Glutamatergic neuron (in vitro differentiated cells): ENCODE measurements at regions not wholly inside any gene's neighbourhood (a gene's known extent, or its start where the extent isn't known, plus 50 kb on each side); places are given as distances from the start of the nearest gene placed in this dataset.

ENCODE experiments used
- DNase-seq: peaks from one replicate; pipeline ENCODE4 v3.0.0; 2022
- H3K27ac Mint-ChIP-seq: one replicate; pipeline ENCODE4 v1.8.0; 2020; ENCODE audit warnings: mild to moderate bottlenecking, mixed read lengths, inconsistent platforms; ENCODE audit not compliant: unreplicated experiment
- H3K27me3 Mint-ChIP-seq: one replicate; pipeline ENCODE4 v1.8.0; 2020; ENCODE audit warnings: mild to moderate bottlenecking, moderate library complexity, mixed read lengths, inconsistent platforms; ENCODE audit not compliant: unreplicated experiment
- H3K36me3 Mint-ChIP-seq: one replicate; pipeline ENCODE4 v1.8.0; 2020; ENCODE audit warnings: mild to moderate bottlenecking, mixed read lengths, inconsistent platforms; ENCODE audit not compliant: unreplicated experiment
- H3K4me1 Mint-ChIP-seq: one replicate; pipeline ENCODE4 v1.8.0; 2020; ENCODE audit warnings: mild to moderate bottlenecking, low read depth, mixed read lengths, inconsistent platforms; ENCODE audit not compliant: unreplicated experiment
- H3K4me3 Mint-ChIP-seq: one replicate; pipeline ENCODE4 v1.8.0; 2020; ENCODE audit warnings: mild to moderate bottlenecking, mixed read lengths, inconsistent platforms; ENCODE audit not compliant: unreplicated experiment
- H3K9me3 Mint-ChIP-seq: one replicate; pipeline ENCODE4 v1.8.0; 2020; ENCODE audit warnings: mild to moderate bottlenecking, moderate library complexity, mixed read lengths, inconsistent platforms; ENCODE audit not compliant: unreplicated experiment
- CTCF ChIP-seq: fragments of 200-600 bp; sonication (generic); IDR thresholded peaks from one replicate; pipeline ENCODE4 v1.5.0; 2021; ENCODE audit not compliant: partially characterized antibody, unreplicated experiment

- H3K36me3 Mint-ChIP-seq: no peaks in the 10 kb centered on the region
- H3K27me3 Mint-ChIP-seq: no peaks in the 10 kb centered on the region
- no peaks in the 10 kb centered on the region for H3K9me3 Mint-ChIP-seq
- H3K4me3 Mint-ChIP-seq: no peak overlapping the region
- DNase-seq: no peak
- TF ChIP-seq CTCF: no peak
- no peak overlapping the region for H3K27ac Mint-ChIP-seq
- H3K4me1 Mint-ChIP-seq: no peaks in the 10 kb centered on the region
Measured at GRCh38 chr4:128517096-128517738, 229.6 kb upstream of the PGRMC2 start.

GRCh38 chr4:128516301-128516969 lies 228.8 kb upstream of the PGRMC2 start:
- H3K27ac Mint-ChIP-seq: no peak overlapping the region
- H3K4me1 Mint-ChIP-seq: no peaks in the 10 kb centered on the region
- H3K27me3 Mint-ChIP-seq: no peaks in the 10 kb centered on the region
- no peaks in the 10 kb centered on the region for H3K36me3 Mint-ChIP-seq
- H3K9me3 Mint-ChIP-seq: no peaks in the 10 kb centered on the region
- no peak for TF ChIP-seq CTCF
- no peak overlapping the region for H3K4me3 Mint-ChIP-seq
- DNase-seq: no peak

GRCh38 chr4:128513664-128514484 lies 226.3 kb upstream of the PGRMC2 start:
- TF ChIP-seq CTCF: no peak
- Mint-ChIP-seq H3K36me3 (no peaks in the 10 kb centered on the region), H3K4me1 (no peaks in the 10 kb centered on the region), H3K4me3 (no peak overlapping the region), H3K27me3 (no peaks in the 10 kb centered on the region), H3K9me3 (no peaks in the 10 kb centered on the region), H3K27ac (no peak overlapping the region)
- DNase-seq: no peak

- H3K4me3 Mint-ChIP-seq: no peak overlapping the region
- H3K9me3 Mint-ChIP-seq: no peaks in the 10 kb centered on the region
- H3K27me3 Mint-ChIP-seq: no peaks in the 10 kb centered on the region
- H3K4me1 Mint-ChIP-seq: no peaks in the 10 kb centered on the region
- no peak for TF ChIP-seq CTCF
- no peaks in the 10 kb centered on the region for H3K36me3 Mint-ChIP-seq
- no peak for DNase-seq
- H3K27ac Mint-ChIP-seq: no peak overlapping the region
Measured at GRCh38 chr4:128512767-128513322, 225.2 kb upstream of the PGRMC2 start.
